GM12872 (cell line): ENCODE measurements at regions not wholly inside any gene's neighbourhood (a gene's known extent, or its start where the extent isn't known, plus 50 kb on each side); places are given as distances from the start of the nearest gene placed in this dataset.

Experiments
- TF ChIP-seq, protein P1 (sequence below): IDR thresholded peaks from 3 replicates; pipeline ENCODE4 v1.5.1; 2011; ENCODE audit warnings: low read depth, mild to moderate bottlenecking, low read length, moderate library complexity; ENCODE audit not compliant: insufficient read depth

DNA sequence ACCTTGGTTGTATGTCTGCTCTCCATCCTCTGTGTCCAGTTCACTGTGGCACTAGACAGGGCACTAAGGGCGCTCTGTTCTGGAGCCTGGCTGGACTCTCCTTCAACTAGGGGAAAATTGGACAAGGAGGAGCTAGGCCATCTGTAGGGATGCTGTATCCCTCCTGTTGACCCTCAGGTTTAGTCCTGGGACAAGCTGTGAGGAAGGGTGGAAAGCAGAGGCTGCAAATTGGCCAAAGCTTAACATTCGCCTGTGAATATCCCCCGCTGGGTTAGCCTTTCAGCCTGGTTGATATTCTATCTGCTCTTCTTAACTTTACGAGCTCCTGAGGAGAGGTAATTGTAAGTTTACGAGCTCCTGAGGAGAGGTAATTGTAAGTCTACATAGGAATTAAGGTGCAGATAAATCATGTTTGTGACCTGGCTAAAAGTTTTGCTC is 64.4 kb upstream of the ENPEP start:
- TF ChIP-seq, protein P1, sequence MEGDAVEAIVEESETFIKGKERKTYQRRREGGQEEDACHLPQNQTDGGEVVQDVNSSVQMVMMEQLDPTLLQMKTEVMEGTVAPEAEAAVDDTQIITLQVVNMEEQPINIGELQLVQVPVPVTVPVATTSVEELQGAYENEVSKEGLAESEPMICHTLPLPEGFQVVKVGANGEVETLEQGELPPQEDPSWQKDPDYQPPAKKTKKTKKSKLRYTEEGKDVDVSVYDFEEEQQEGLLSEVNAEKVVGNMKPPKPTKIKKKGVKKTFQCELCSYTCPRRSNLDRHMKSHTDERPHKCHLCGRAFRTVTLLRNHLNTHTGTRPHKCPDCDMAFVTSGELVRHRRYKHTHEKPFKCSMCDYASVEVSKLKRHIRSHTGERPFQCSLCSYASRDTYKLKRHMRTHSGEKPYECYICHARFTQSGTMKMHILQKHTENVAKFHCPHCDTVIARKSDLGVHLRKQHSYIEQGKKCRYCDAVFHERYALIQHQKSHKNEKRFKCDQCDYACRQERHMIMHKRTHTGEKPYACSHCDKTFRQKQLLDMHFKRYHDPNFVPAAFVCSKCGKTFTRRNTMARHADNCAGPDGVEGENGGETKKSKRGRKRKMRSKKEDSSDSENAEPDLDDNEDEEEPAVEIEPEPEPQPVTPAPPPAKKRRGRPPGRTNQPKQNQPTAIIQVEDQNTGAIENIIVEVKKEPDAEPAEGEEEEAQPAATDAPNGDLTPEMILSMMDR: no peak

DNA sequence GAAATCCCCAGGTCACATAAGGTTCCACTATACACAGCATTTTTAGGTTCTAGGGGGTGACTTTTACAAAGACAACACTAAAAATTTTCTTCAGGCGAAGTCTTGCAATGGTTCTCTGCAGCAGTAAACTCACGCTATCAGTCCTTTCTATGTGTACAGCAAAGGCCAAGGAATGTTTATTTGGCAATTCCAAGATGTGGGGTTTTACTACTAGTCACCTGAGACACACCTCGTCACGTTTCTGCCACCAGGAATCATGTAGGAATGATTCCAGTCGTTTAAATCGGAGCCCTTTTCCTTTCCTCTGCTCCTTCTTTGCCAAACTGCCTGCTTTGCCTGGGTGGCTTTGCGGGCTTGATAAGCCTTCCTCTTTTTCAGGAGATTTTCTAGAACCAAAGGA is 75.9 kb upstream of the ENPEP start:
- TF ChIP-seq, protein P1: no peak

DNA sequence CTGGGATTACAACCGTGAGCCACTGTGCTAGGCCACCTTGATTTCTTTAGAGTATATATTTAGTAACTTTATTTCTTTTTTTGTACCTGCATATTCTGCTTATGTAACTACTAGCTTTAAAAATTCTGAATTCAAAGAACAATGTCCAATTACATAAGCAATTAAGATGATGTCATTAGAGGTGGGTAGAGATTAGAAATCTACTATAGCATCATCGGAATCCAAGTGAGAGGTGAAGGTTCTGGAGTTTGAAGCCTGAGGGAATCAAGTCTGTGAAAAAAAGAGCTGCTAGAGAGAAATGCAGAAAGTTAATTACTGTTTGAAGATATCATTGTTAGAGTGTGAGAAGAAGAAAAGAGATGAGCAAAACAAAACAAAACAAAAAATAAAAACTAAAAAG is 79.0 kb upstream of the ENPEP start:
- TF ChIP-seq, protein P1: no peak

DNA sequence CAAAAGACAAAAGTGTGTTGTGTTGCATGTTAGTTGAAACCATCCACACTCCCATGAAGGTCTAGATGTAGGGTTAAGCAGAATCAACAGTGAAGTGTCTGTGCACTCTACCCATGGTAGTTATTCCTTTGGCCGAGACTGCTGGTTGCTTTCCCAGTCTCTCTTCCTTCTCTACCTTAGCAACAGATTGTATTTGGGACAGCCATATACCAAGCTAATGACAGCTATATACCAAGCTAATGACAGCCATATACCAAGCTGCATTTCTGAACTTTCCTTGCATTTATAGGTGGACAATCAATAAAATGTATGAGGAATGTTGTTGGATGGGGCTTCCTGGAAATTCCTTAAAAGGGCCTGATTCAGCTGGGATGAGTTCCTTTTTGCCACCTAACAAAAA is 80.5 kb upstream of the ENPEP start:
- TF ChIP-seq, protein P1: no peak

DNA sequence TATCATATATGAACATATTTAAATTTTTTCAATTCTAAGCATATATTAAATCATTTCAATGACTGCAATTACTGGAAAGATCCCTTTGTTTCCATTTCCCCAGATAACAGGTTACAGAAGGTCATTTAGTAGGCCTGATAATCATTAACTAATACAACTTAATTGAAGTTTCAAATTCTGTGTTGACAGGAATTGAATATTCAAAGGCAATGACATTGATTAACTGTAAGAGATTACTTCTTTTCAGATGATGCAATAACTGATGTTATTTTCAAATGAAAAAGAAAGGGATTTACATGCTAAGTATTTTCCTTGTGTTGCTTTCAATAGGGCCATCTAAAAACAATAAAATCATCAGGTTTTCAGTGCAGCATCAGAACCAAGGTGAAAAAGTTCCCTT is 81.1 kb upstream of the ENPEP start:
- TF ChIP-seq, protein P1: no peak

GRCh38 chr4:110381784-110382183 is 94.2 kb upstream of the ENPEP start:
- TF ChIP-seq, protein P1: no peak

DNA sequence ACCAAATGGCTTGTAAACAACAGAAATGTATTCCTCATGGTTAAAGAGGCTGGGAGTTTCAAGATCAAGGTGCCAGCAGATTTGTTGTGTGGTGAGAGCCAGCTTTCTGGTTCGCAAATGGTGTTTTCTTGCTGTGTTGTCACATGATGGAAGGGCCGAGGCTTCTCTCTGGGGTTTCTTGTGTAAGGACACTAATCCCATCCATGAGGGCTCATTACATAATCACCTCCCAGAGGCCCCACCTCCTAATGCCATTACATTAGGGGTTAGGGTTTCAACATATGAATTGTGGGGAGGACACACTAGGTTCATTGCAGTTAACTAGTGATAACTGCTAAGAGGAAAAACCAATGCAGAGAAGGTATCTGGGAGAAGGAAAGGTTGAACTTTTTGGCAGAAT is 103.5 kb upstream of the ENPEP start:
- TF ChIP-seq, protein P1: no peak

GRCh38 chr4:110371016-110371770 is 104.8 kb upstream of the ENPEP start:
- TF ChIP-seq, protein P1: no peak
